BLaER1 (cell line): ENCODE measurements at regions not wholly inside any gene's neighbourhood (a gene's known extent, or its start where the extent isn't known, plus 50 kb on each side); places are given as distances from the start of the nearest gene placed in this dataset.

Experiments used
- H3K27ac ChIP-seq: shearing (Covaris generic); formaldehyde crosslinking; 2 replicates; pipeline ENCODE4 v1.8.1; 2022
- H3K27me3 ChIP-seq: shearing (Covaris generic); formaldehyde crosslinking; 2 replicates; pipeline ENCODE4 v1.8.1; 2022
- H3K36me3 ChIP-seq: shearing (Covaris generic); formaldehyde crosslinking; 2 replicates; pipeline ENCODE4 v1.8.1; 2022
- H3K4me1 ChIP-seq: shearing (Covaris generic); formaldehyde crosslinking; 2 replicates; pipeline ENCODE4 v1.8.1; 2022
- H3K4me2 ChIP-seq: shearing (Covaris generic); formaldehyde crosslinking; 2 replicates; pipeline ENCODE4 v1.8.1; 2022
- H3K4me3 ChIP-seq: shearing (Covaris generic); formaldehyde crosslinking; 2 replicates; pipeline ENCODE4 v1.8.1; 2022
- H3K9ac ChIP-seq: shearing (Covaris generic); formaldehyde crosslinking; 2 replicates; pipeline ENCODE4 v1.8.1; 2022
- H3K9me3 ChIP-seq: shearing (Covaris generic); formaldehyde crosslinking; 2 replicates; pipeline ENCODE4 v1.8.1; 2022
- H4K20me1 ChIP-seq: shearing (Covaris generic); formaldehyde crosslinking; 2 replicates; pipeline ENCODE4 v1.8.1; 2022
- Cebpa-rat ChIP-seq: shearing (Covaris generic); IDR thresholded peaks from 2 replicates; pipeline ENCODE4 v1.8.1; 2022

DNA sequence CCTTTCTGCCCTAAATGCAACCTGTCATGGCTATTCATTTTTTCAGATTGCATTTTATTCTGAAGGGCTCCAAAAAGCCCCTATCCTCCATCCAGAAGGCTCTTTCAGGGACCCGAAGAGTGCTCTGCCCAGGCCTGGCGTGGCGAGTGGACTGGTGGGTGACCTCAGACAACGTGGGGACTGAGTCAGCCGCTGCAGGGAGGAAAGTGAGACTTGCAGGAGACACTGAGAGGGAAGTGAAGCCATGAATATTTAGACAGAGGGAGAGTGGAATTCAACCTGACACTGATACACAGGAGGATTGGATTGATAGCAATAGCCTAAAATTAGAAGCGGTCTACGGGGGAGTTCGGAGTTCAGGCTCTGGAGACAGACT lies 63.6 kb upstream of the SIX2 start:
- H4K20me1 ChIP-seq, result no peaks in the 10 kb centered on the region
- H3K27me3 ChIP-seq, result no peaks in the 10 kb centered on the region
- H3K9ac ChIP-seq, result no peak overlapping the region
- no peak overlapping the region for H3K27ac ChIP-seq
- peaks cover 18% of the 10 kb centered on the region for H3K4me1 ChIP-seq
- no peak overlapping the region for H3K4me3 ChIP-seq
- H3K36me3 ChIP-seq, result no peaks in the 10 kb centered on the region
- no peak for TF ChIP-seq Cebpa-rat
- no peaks in the 10 kb centered on the region; the same call in 1 of the 2 replicates for H3K9me3 ChIP-seq
- no peak overlapping the region for H3K4me2 ChIP-seq

GRCh38 chr2:45072064-45072861 lies 63.0 kb upstream of the SIX2 start:
- no peaks in the 10 kb centered on the region; the same call in 1 of the 2 replicates for H3K9me3 ChIP-seq
- H3K27me3 ChIP-seq, result no peaks in the 10 kb centered on the region
- H3K4me3 ChIP-seq, result no peak overlapping the region
- H3K9ac ChIP-seq, result no peak overlapping the region
- no peaks in the 10 kb centered on the region for H3K36me3 ChIP-seq
- no peak for TF ChIP-seq Cebpa-rat
- H4K20me1 ChIP-seq, result no peaks in the 10 kb centered on the region
- H3K4me1 ChIP-seq, result peaks cover 23% of the 10 kb centered on the region
- no peak overlapping the region for H3K4me2 ChIP-seq
- H3K27ac ChIP-seq, result no peak overlapping the region

- Histone ChIP-seq H3K4me3 (no peak overlapping the region), H4K20me1 (no peaks in the 10 kb centered on the region), H3K36me3 (no peaks in the 10 kb centered on the region), H3K9me3 (no peaks in the 10 kb centered on the region), H3K4me1 (peaks cover 23% of the 10 kb centered on the region), H3K9ac (no peak overlapping the region), H3K27ac (no peak overlapping the region), H3K27me3 (no peaks in the 10 kb centered on the region), H3K4me2 (no peak overlapping the region)
- no peak for TF ChIP-seq Cebpa-rat
Measured at GRCh38 chr2:45070113-45070652, 60.9 kb upstream of the SIX2 start.

DNA sequence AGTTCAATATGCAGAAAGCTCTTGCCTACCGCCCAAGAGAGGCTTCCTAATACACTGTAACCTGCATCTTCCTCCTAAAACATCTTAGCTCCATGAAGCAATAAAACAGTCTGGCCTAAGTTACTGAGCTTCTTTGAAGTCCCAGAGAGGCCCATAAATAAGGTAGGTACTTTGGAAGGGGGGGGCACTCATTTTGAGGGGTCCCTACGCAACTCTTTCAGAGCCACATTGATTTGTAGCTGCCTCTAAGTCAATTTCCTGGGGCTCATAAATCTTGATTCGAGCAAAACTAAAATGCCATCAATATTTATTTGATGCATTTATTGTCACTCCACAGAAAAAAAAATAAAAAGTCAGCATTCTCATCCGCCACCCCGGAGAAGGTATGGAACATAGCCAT lies 60.4 kb upstream of the SIX2 start:
- Histone ChIP-seq H4K20me1 (no peaks in the 10 kb centered on the region), H3K36me3 (no peaks in the 10 kb centered on the region), H3K4me2 (peak overlapping the region; percentile 76), H3K27me3 (no peaks in the 10 kb centered on the region), H3K27ac (no peak overlapping the region), H3K9ac (no peak overlapping the region), H3K4me1 (peaks cover 23% of the 10 kb centered on the region), H3K4me3 (no peak overlapping the region), H3K9me3 (no peaks in the 10 kb centered on the region)
- no peak for TF ChIP-seq Cebpa-rat

GRCh38 chr2:45068571-45069140 lies 59.4 kb upstream of the SIX2 start:
- H4K20me1 ChIP-seq, result no peaks in the 10 kb centered on the region
- H3K4me2 ChIP-seq, result peak overlapping the region; percentile 76
- TF ChIP-seq Cebpa-rat, result no peak
- no peak overlapping the region for H3K9ac ChIP-seq
- no peaks in the 10 kb centered on the region for H3K36me3 ChIP-seq
- H3K27ac ChIP-seq, result peak overlapping the region; percentile 51
- H3K27me3 ChIP-seq, result no peaks in the 10 kb centered on the region
- H3K4me3 ChIP-seq, result no peak overlapping the region
- H3K4me1 ChIP-seq, result peaks cover 23% of the 10 kb centered on the region
- H3K9me3 ChIP-seq, result no peaks in the 10 kb centered on the region

DNA sequence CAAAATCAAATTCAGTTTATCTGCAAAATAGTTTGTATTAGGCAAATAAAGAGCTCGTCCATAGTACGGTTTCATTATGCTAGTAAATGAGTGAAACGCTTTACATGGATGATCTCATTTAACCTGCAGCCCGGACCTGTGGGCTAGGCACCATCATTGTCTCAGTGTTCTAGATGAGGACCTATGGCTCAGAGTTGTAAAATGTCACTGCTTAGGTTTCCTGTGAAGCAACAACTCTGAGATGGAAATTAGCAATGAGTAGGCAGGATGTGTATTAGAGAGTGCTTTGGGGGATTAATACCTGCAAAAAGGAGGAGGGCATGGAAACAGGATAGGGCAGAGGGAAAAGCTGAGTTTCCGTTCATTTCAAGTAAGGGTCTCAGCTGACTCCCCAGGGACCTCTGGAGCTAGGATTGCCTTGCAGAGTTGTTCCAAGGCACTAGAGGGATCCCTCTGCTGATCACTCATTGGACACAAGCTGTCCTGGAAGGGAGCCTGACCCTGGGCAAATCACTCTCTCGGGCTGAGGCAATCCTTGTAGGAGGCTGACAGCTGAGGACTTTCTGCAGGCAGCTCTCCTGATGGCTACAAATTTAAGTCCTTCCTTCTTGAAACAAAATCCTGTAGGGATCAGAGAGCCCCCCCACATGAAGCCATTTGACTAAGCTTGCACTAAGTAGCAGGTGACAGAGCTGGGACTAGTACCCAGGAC lies 58.8 kb upstream of the SIX2 start:
- H3K4me1 ChIP-seq, result peaks cover 23% of the 10 kb centered on the region
- no peak for TF ChIP-seq Cebpa-rat
- H3K4me2 ChIP-seq, result peak overlapping the region; percentile 76
- no peaks in the 10 kb centered on the region for H4K20me1 ChIP-seq
- H3K9me3 ChIP-seq, result no peaks in the 10 kb centered on the region
- H3K27ac ChIP-seq, result peak overlapping the region; percentile 51
- H3K27me3 ChIP-seq, result no peaks in the 10 kb centered on the region
- no peak overlapping the region for H3K4me3 ChIP-seq
- H3K9ac ChIP-seq, result no peak overlapping the region
- no peaks in the 10 kb centered on the region for H3K36me3 ChIP-seq
